OCI-LY7 (cell line): ENCODE measurements at regions not wholly inside any gene's neighbourhood (a gene's known extent, or its start where the extent isn't known, plus 50 kb on each side); places are given as distances from the start of the nearest gene placed in this dataset.

Source experiments
- BruUV-seq: library from RNA; stranded (reverse); fragments of 400-500 nt; replicated peaks from 2 replicates; lab custom pipeline; 2021; lab: Mats Ljungman, UMichigan
- CTCF ChIA-PET: fragments of 300-600 bp; sonication (Branson Sonifier 250); formaldehyde crosslinking; loops from one replicate; lab custom pipeline; 2022; ENCODE audit warnings: antibody characterized with exemption; ENCODE audit not compliant: unreplicated experiment; lab: Charles Lee
- POLR2A ChIA-PET: fragments of 300-600 bp; sonication (Branson Sonifier 250); formaldehyde crosslinking; loops from one replicate; lab custom pipeline; 2022; ENCODE audit warnings: antibody characterized with exemption; lab: Charles Lee
- DNase-seq: peaks from one replicate; pipeline ENCODE4 v3.0.0-alpha.2; 2015; ENCODE audit warnings: low spot score
- H2AFZ ChIP-seq: fragments of 200-600 bp; sonication (generic), shearing (Covaris generic); 2 replicates; pipeline ENCODE4 v1.6.1; 2014; ENCODE audit warnings: mild to moderate bottlenecking, antibody characterized with exemption, low read length, moderate library complexity
- H3K27ac ChIP-seq: fragments of 200-600 bp; sonication (generic); 2 replicates; pipeline ENCODE4 v1.5.1; 2014; ENCODE audit warnings: mixed run types, low read depth, mild to moderate bottlenecking, moderate library complexity, low read length, inconsistent platforms; ENCODE audit not compliant: poor library complexity, severe bottlenecking
- H3K36me3 ChIP-seq: fragments of 200-600 bp; sonication (generic); 2 replicates; pipeline ENCODE4 v1.6.1; 2014; ENCODE audit warnings: mild to moderate bottlenecking, antibody characterized with exemption, low read length, moderate library complexity, mixed read lengths; ENCODE audit not compliant: insufficient read depth
- H3K4me1 ChIP-seq: fragments of 200-600 bp; sonication (generic); 2 replicates; pipeline ENCODE4 v1.5.1; 2014; ENCODE audit warnings: mild to moderate bottlenecking, low read length; ENCODE audit not compliant: insufficient read depth, poor library complexity, severe bottlenecking
- H3K4me2 ChIP-seq: fragments of 200-600 bp; sonication (generic); 2 replicates; pipeline ENCODE4 v1.6.1; 2014; ENCODE audit warnings: mild to moderate bottlenecking, low read length
- H3K4me3 ChIP-seq: fragments of 200-600 bp; sonication (generic); 2 replicates; pipeline ENCODE4 v1.5.1; 2014; ENCODE audit warnings: mild to moderate bottlenecking, low read depth, low read length; ENCODE audit not compliant: poor library complexity, severe bottlenecking
- H3K79me2 ChIP-seq: fragments of 200-600 bp; sonication (generic); 2 replicates; pipeline ENCODE4 v1.6.1; 2016; ENCODE audit warnings: low read depth, mild to moderate bottlenecking, low read length, moderate library complexity, mixed read lengths; ENCODE audit not compliant: insufficient read depth
- H3K9me2 ChIP-seq: fragments of 200-600 bp; sonication (generic); 2 replicates; pipeline ENCODE4 v1.6.1; 2016; ENCODE audit warnings: mild to moderate bottlenecking, low read length, mixed read lengths; ENCODE audit not compliant: insufficient read depth
- H3K9me3 ChIP-seq: fragments of 200-600 bp; sonication (generic); 2 replicates; pipeline ENCODE4 v1.6.1; 2014; ENCODE audit warnings: mild to moderate bottlenecking, mixed run types, low read length, mixed read lengths
- H4K20me1 ChIP-seq: fragments of 200-600 bp; sonication (generic); 2 replicates; pipeline ENCODE4 v1.6.1; 2014; ENCODE audit warnings: mild to moderate bottlenecking, antibody characterized with exemption, low read length, moderate library complexity, mixed read lengths; ENCODE audit not compliant: insufficient read depth
- CTCF ChIP-seq: fragments of 200-600 bp; sonication (generic); conservative IDR thresholded peaks from 2 replicates; pipeline ENCODE4 v1.5.1; 2014; ENCODE audit warnings: mild to moderate bottlenecking, antibody characterized with exemption, low read length, moderate library complexity, mixed read lengths
- EZH2phosphoT487 ChIP-seq: fragments of 200-600 bp; sonication (generic); IDR thresholded peaks from 2 replicates; pipeline ENCODE4 v1.6.1; 2018; ENCODE audit warnings: low read depth, borderline replicate concordance, mild to moderate bottlenecking, mixed run types, antibody characterized with exemption, low read length, moderate library complexity, mixed read lengths
- intact Hi-C: fragments of 100-400 bp; cut with micrococcal nuclease; formaldehyde crosslinking; loops from one replicate; pipeline ENCODE4 v1.10.0; 2022; ENCODE audit not compliant: unreplicated experiment

- Histone ChIP-seq H3K9me3 (no peaks in the 10 kb centered on the region), H3K4me3 (no peak overlapping the region), H3K36me3 (no peaks in the 10 kb centered on the region), H2AFZ (no peak overlapping the region), H3K27ac (no peak overlapping the region), H3K4me1 (no peaks in the 10 kb centered on the region), H4K20me1 (no peaks in the 10 kb centered on the region), H3K4me2 (no peak overlapping the region), H3K79me2 (no peaks in the 10 kb centered on the region), H3K9me2 (no peaks in the 10 kb centered on the region)
- TF ChIP-seq EZH2phosphoT487, result no peak
- no peak for TF ChIP-seq CTCF
- BruUV-seq, result no TSS peak
- DNase-seq, result no peak
- ChIA-PET POLR2A (no interaction called here), CTCF (no interaction called here)
- intact Hi-C loops, result no loop called here
Observed at GRCh38 chr6:138572885-138573284, 73.6 kb upstream of the NHSL1 start.

GRCh38 chr6:138575257-138575656, 76.0 kb upstream of the NHSL1 start:
- Histone ChIP-seq H4K20me1 (no peaks in the 10 kb centered on the region), H3K4me3 (no peak overlapping the region), H3K36me3 (no peaks in the 10 kb centered on the region), H3K27ac (no peak overlapping the region), H3K4me2 (no peak overlapping the region), H3K79me2 (no peaks in the 10 kb centered on the region), H3K9me2 (no peaks in the 10 kb centered on the region), H3K9me3 (no peaks in the 10 kb centered on the region), H2AFZ (no peak overlapping the region), H3K4me1 (no peaks in the 10 kb centered on the region)
- ChIA-PET POLR2A (interaction anchor here (0.5 to 1.4 kb wide), 3 partner anchors 85 to 532 kb away, joined by 3 to 5 read pairs (median 3); no protein-coding TSS in a partner anchor), CTCF (no interaction called here)
- intact Hi-C loops, result no loop called here
- TF ChIP-seq EZH2phosphoT487 (no peak), CTCF (no peak)
- no peak for DNase-seq
- BruUV-seq, result no TSS peak

GRCh38 chr6:138576313-138576712, 77.0 kb upstream of the NHSL1 start:
- ChIA-PET POLR2A (no interaction called here), CTCF (no interaction called here)
- Histone ChIP-seq H3K27ac (no peak overlapping the region), H3K9me2 (no peaks in the 10 kb centered on the region), H3K9me3 (no peaks in the 10 kb centered on the region), H2AFZ (no peak overlapping the region), H4K20me1 (no peaks in the 10 kb centered on the region), H3K36me3 (no peaks in the 10 kb centered on the region), H3K4me2 (no peak overlapping the region), H3K79me2 (no peaks in the 10 kb centered on the region), H3K4me3 (no peak overlapping the region), H3K4me1 (no peaks in the 10 kb centered on the region)
- TF ChIP-seq CTCF (no peak), EZH2phosphoT487 (no peak)
- no TSS peak for BruUV-seq
- no peak for DNase-seq
- intact Hi-C loops, result no loop called here
